GM18505 (cell line): ENCODE measurements at regions not wholly inside any gene's neighbourhood (a gene's known extent, or its start where the extent isn't known, plus 50 kb on each side); places are given as distances from the start of the nearest gene placed in this dataset.
"Not testable (repeated sequence)": the region's sequence is repeated elsewhere in the genome, so short reads cannot be mapped to it uniquely, and the experiment has no call there.

Source experiments
- ATAC-seq: cut with Tn5 transposase; IDR thresholded peaks from one replicate; pipeline ENCODE4 v1.9.1; 2021; ENCODE audit not compliant: unreplicated experiment
- POLR2A ChIP-seq: IDR thresholded peaks from 4 replicates; pipeline ENCODE4 v1.6.1; 2011; ENCODE audit warnings: borderline replicate concordance; ENCODE audit not compliant: insufficient read depth, insufficient read length; ENCODE audit errors: extremely low read depth

DNA sequence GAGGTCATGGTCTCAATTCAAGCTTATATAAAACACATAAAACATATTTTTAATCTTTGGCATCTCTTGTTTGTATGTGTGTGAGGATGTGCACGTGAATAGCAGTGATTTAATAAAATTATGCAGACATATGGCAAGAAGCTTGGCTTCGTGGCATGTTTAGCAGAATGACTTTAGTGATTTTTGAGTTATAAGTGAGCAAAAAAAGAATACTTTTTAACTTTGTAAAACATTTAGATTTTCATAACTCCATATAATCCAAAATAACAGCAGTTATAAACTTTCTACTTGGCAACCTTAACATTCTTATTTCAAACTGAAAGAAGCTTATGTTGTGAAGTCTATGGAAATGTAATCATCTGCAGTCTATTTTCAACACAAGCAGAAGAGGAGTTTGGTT is 120.6 kb downstream of the SLITRK1 start:
- no peak for TF ChIP-seq POLR2A
- ATAC-seq, result no peak

DNA sequence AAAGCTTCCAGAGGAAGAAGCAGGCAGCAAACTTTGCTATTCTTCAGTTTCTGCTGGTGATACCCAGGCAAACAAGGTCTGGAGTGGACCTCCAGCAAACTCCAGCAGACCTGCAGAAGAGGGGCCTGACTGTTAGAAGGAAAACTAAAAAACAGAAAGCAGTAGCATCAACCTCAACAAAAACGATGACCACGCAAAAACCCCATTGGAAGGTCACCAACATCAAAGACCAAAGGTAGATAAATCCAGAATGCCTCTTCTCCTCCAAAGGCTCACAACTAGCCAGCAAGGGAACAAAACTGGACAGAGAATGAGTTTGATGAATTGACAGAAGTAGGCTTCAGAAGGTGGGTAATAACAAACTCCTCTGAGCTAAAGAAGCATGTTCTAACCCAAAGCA is 127.1 kb downstream of the SLITRK1 start:
- ATAC-seq, result not testable (repeated sequence)

- no peak for TF ChIP-seq POLR2A
- no peak for ATAC-seq
Observed at GRCh38 chr13:83753912-83754624, 128.2 kb downstream of the SLITRK1 start.

- no peak for TF ChIP-seq POLR2A
- ATAC-seq, result no peak
Observed at GRCh38 chr13:83752141-83752540, 130.1 kb downstream of the SLITRK1 start.

GRCh38 chr13:83740622-83741021 is 141.7 kb downstream of the SLITRK1 start:
- no peak for TF ChIP-seq POLR2A
- ATAC-seq, result no peak

- no peak for TF ChIP-seq POLR2A
- ATAC-seq, result no peak
Observed at GRCh38 chr13:83738407-83738806, 143.9 kb downstream of the SLITRK1 start.

GRCh38 chr13:83733293-83733692 is 149.0 kb downstream of the SLITRK1 start:
- TF ChIP-seq POLR2A, result no peak
- ATAC-seq, result no peak

DNA sequence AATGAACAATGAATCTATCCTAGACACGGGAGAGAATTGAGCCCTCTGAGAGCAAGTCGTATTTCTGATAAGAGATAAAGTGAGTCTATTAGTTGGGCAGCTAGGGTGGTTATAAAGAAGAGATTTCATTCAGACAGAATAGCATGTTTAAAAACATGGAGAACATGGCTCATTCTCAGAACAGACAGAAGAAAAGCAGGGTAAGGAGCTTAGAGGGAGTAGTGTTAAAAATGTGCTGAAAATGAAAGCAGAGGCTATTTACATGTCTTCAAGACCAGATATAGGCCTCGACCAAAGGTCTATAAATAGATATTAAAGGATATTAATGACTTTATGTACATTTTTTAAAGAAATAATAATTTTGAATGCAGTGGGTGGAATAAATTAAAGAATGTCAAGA is 149.5 kb downstream of the SLITRK1 start:
- TF ChIP-seq POLR2A, result no peak
- no peak for ATAC-seq

- TF ChIP-seq POLR2A, result no peak
- ATAC-seq, result no peak
Observed at GRCh38 chr13:83731113-83731512, 151.2 kb downstream of the SLITRK1 start.

GRCh38 chr13:83730674-83731073 is 151.6 kb downstream of the SLITRK1 start:
- no peak for ATAC-seq

GRCh38 chr13:83722443-83722842 is 159.8 kb downstream of the SLITRK1 start:
- ATAC-seq, result no peak
- TF ChIP-seq POLR2A, result no peak

More at GRCh38 chr13:83730674-83731073, 151.6 kb downstream of the SLITRK1 start:
- no peak for TF ChIP-seq POLR2A

GRCh38 chr13:83716121-83716520 is 166.2 kb downstream of the SLITRK1 start:
- ATAC-seq, result no peak
- TF ChIP-seq POLR2A, result no peak

DNA sequence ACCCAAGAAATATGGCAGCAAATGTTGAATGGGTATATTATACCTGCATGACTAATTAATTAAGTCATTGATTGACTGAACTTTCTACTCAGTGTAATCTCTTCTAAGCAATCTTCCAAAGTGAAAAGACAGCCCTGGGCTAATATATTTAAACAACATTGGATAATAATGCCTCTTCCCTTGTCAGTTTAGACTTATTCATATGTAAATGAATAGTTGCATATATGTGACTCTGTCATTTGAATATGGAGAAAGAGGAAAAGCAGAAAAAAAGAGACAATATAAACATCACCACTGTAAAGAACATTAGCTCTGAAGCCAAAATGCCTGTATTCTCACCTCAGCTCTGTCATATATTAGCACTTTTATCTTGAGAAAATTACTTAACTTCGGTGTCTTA is 168.0 kb downstream of the SLITRK1 start:
- no peak for ATAC-seq

GRCh38 chr13:83710133-83710515 is 172.2 kb downstream of the SLITRK1 start:
- no peak for ATAC-seq
- TF ChIP-seq POLR2A, result no peak

More for the DNA sequence above, 168.0 kb downstream of the SLITRK1 start:
- no peak for TF ChIP-seq POLR2A
